GM21737 (cell line): ENCODE measurements at regions not wholly inside any gene's neighbourhood (a gene's known extent, or its start where the extent isn't known, plus 50 kb on each side); places are given as distances from the start of the nearest gene placed in this dataset.

Experiments
- ATAC-seq: cut with Tn5 transposase; IDR thresholded peaks from one replicate; pipeline ENCODE4 v1.9.1; 2021; ENCODE audit warnings: mild to moderate bottlenecking, moderate library complexity; ENCODE audit not compliant: unreplicated experiment

GRCh38 chr10:83835945-83836745, 303.2 kb upstream of the GHITM start:
- ATAC-seq, result no peak

GRCh38 chr10:83848677-83849076, 290.6 kb upstream of the GHITM start:
- no peak for ATAC-seq

GRCh38 chr10:83849150-83849549, 290.2 kb upstream of the GHITM start:
- ATAC-seq, result no peak

- no peak for ATAC-seq
Observed at GRCh38 chr10:83852146-83852545, 287.2 kb upstream of the GHITM start.

- no peak for ATAC-seq
Observed at GRCh38 chr10:83862723-83863122, 276.6 kb upstream of the GHITM start.

GRCh38 chr10:83863283-83863966, 275.9 kb upstream of the GHITM start:
- ATAC-seq, result no peak

GRCh38 chr10:83869898-83870297, 269.4 kb upstream of the GHITM start:
- ATAC-seq, result no peak

- peak; percentile 95 for ATAC-seq
Observed at GRCh38 chr10:83871187-83872081, 267.9 kb upstream of the GHITM start.

GRCh38 chr10:83880252-83880791, 259.0 kb upstream of the GHITM start:
- ATAC-seq, result no peak

GRCh38 chr10:83881661-83882060, 257.6 kb upstream of the GHITM start:
- no peak for ATAC-seq

GRCh38 chr10:83886871-83887270, 252.4 kb upstream of the GHITM start:
- no peak for ATAC-seq

- ATAC-seq, result no peak
Observed at GRCh38 chr10:83892737-83893136, 246.6 kb upstream of the GHITM start.

GRCh38 chr10:83896219-83896618, 243.1 kb upstream of the GHITM start:
- no peak for ATAC-seq

GRCh38 chr10:83897626-83898025, 241.7 kb upstream of the GHITM start:
- no peak for ATAC-seq

GRCh38 chr10:83908506-83908905, 230.8 kb upstream of the GHITM start:
- no peak for ATAC-seq

GRCh38 chr10:83909001-83909400, 230.3 kb upstream of the GHITM start:
- ATAC-seq, result no peak

- ATAC-seq, result no peak
Observed at GRCh38 chr10:83915801-83916200, 223.5 kb upstream of the GHITM start.

GRCh38 chr10:83917537-83918506, 221.5 kb upstream of the GHITM start:
- no peak for ATAC-seq

- ATAC-seq, result no peak
Observed at GRCh38 chr10:83919187-83919586, 220.1 kb upstream of the GHITM start.
